Kidney epithelial cell (primary cell): ENCODE measurements at regions not wholly inside any gene's neighbourhood (a gene's known extent, or its start where the extent isn't known, plus 50 kb on each side); places are given as distances from the start of the nearest gene placed in this dataset.

Experiments used
- DNase-seq: peaks from one replicate; pipeline ENCODE4 v3.0.0-alpha.2; 2010; ENCODE audit warnings: low read depth
- H3K27me3 ChIP-seq: 2 replicates; pipeline ENCODE4 v1.6.0; 2011; ENCODE audit warnings: low read length; ENCODE audit not compliant: control insufficient read depth, insufficient read depth
- H3K36me3 ChIP-seq: 2 replicates; pipeline ENCODE4 v1.5.1; 2011; ENCODE audit warnings: low read length; ENCODE audit not compliant: control insufficient read depth, insufficient read depth
- H3K4me3 ChIP-seq: 2 replicates; pipeline ENCODE4 v1.5.1; 2011; ENCODE audit warnings: low read depth, mild to moderate bottlenecking, control low read depth, low read length
- CTCF ChIP-seq: IDR thresholded peaks from 2 replicates; pipeline ENCODE4 v1.5.1; 2011; ENCODE audit warnings: mild to moderate bottlenecking, moderate library complexity, low read length, control low read depth, inconsistent platforms; ENCODE audit not compliant: insufficient read depth, poor library complexity, severe bottlenecking

DNA sequence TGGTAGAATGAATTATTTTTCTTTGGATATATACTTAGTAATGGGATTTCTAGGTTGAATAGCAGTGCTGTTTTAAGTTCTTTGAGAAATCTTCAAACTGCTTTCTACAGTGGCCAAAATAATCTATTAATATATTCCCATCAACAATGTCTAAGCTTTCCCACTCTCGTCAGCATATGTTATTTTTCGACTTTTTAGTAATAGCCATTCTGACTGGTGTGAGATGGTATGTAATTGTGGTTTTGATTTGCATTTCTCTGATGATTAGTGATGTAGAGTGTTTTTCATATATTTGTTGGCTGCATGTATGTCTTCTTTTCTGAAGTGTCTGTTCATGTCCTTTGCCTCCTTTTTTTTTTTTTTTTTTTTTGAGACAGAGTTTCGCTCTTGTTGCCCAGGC is 90.2 kb upstream of the CSNK1A1L start:
- no peak overlapping the region for H3K4me3 ChIP-seq
- no peaks in the 10 kb centered on the region for H3K36me3 ChIP-seq
- no peak for DNase-seq
- no peaks in the 10 kb centered on the region for H3K27me3 ChIP-seq
- no peak for TF ChIP-seq CTCF

DNA sequence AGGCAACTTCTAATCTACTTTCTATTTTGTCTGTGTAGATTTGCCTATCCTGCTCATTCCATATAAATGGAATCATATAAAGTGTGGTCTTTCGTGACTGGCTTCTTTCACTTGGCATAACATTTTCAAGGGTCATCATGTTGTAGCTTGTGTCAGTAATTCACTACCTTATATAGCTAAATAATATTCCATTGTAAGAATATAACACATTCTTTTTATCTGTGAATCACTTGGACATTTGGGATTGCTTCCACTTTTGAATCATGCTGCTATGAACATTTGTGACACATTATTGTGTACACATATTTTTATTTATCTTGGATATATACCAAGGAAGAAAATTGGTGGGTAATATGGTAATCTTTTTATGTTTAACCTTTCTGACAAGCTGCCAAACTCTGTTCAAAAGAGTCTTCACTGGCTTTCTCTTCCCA is 89.0 kb upstream of the CSNK1A1L start:
- DNase-seq, result no peak
- Histone ChIP-seq H3K36me3 (no peaks in the 10 kb centered on the region), H3K27me3 (no peaks in the 10 kb centered on the region), H3K4me3 (no peak overlapping the region)
- TF ChIP-seq CTCF, result no peak

DNA sequence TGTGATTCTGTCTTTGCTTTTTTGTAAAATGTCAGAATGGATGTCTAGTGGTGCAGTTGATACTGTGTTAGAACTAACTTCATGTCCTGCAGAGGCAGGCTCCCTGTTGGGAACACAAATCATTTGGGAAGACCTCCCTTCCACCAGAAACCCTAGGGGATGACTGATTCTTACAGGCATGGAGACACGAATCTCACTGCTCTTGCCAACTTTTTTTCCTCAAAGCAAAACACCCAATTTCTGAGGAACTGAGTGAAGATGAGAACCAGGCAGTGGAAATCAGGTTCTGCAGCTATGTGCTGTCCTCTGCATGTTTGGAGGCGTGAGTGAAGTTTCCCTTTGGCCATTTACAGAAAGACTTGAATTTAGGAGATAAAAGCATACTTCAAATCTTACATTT is 87.5 kb upstream of the CSNK1A1L start:
- no peak for TF ChIP-seq CTCF
- Histone ChIP-seq H3K27me3 (no peaks in the 10 kb centered on the region), H3K4me3 (no peak overlapping the region), H3K36me3 (no peaks in the 10 kb centered on the region)
- no peak for DNase-seq

- DNase-seq, result no peak
- Histone ChIP-seq H3K4me3 (no peak overlapping the region), H3K27me3 (no peaks in the 10 kb centered on the region), H3K36me3 (no peaks in the 10 kb centered on the region)
- TF ChIP-seq CTCF, result no peak
These were observed 82.2 kb upstream of the CSNK1A1L start for GRCh38 chr13:37187621-37188020.

- no peak overlapping the region for H3K4me3 ChIP-seq
- no peaks in the 10 kb centered on the region for H3K36me3 ChIP-seq
- H3K27me3 ChIP-seq, result no peaks in the 10 kb centered on the region
- TF ChIP-seq CTCF, result no peak
- no peak for DNase-seq
These were observed 81.6 kb upstream of the CSNK1A1L start for GRCh38 chr13:37187105-37187504.

DNA sequence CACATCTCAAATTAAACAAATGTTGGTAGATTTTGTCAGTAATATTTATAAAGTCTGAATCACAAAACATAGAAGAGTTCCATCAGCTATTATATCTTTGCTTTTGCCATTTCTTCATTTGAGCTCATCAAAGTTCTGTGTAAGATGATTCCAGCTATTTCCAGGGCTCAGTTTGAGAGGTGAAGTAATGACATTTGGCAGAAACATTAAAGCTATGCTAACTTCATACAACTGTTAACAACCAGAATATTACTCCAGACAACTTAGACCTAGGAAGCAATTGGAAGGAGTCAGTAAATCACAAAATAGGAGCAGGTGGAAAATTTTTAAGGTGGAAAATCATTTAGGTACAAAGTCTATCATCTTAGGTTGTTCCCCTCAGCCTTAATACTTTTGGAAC is 76.2 kb upstream of the CSNK1A1L start:
- TF ChIP-seq CTCF, result no peak
- H3K4me3 ChIP-seq, result no peak overlapping the region
- no peaks in the 10 kb centered on the region for H3K36me3 ChIP-seq
- H3K27me3 ChIP-seq, result no peaks in the 10 kb centered on the region
- no peak for DNase-seq
